ENCODE measurements at regions not wholly inside any gene's neighbourhood (a gene's known extent, or its start where the extent isn't known, plus 50 kb on each side); places are given as distances from the start of the nearest gene placed in this dataset.

DNA sequence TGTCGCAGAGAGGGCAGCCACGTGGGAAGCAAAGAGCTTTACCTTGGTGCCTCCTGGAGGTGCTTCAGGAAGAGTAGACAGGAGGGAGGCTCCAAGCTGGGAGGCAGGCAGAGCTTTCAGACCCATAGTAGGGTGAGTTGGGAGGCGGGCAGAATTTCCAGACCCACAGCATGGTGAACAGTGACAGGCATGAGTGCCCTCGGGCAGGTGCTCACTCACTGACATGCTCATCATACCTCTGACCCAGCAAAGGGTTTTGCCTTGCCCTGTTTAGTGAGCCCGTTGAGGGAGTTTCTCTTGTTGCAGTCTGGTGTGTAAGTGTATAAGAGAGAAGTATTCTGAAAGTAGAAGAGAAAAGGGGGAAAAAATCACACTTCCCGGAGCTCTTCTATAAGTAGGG lies 86.4 kb upstream of the NTM start:
- no peak overlapping the region for H3K4me3 ChIP-seq
- no peaks in the 10 kb centered on the region for H3K9me3 ChIP-seq (ENCODE audit: low read depth)
- H3K27ac ChIP-seq = no peak overlapping the region
- no peaks in the 10 kb centered on the region for H4K20me1 ChIP-seq (ENCODE audit: insufficient read depth, poor library complexity, severe bottlenecking)
- no peaks in the 10 kb centered on the region for H3K4me1 ChIP-seq (ENCODE audit: insufficient read depth)
- DNase-seq (ENCODE audit: low spot score) = no peak
- no peak for TF ChIP-seq EZH2phosphoT487 (IDR thresholded peaks at IDR 0.05; ENCODE audit: low read depth, severe bottlenecking, unreplicated experiment)
- TF ChIP-seq EZH2 (IDR thresholded peaks at IDR 0.05; ENCODE audit: borderline replicate concordance) = no peak
- TF ChIP-seq, protein P1, sequence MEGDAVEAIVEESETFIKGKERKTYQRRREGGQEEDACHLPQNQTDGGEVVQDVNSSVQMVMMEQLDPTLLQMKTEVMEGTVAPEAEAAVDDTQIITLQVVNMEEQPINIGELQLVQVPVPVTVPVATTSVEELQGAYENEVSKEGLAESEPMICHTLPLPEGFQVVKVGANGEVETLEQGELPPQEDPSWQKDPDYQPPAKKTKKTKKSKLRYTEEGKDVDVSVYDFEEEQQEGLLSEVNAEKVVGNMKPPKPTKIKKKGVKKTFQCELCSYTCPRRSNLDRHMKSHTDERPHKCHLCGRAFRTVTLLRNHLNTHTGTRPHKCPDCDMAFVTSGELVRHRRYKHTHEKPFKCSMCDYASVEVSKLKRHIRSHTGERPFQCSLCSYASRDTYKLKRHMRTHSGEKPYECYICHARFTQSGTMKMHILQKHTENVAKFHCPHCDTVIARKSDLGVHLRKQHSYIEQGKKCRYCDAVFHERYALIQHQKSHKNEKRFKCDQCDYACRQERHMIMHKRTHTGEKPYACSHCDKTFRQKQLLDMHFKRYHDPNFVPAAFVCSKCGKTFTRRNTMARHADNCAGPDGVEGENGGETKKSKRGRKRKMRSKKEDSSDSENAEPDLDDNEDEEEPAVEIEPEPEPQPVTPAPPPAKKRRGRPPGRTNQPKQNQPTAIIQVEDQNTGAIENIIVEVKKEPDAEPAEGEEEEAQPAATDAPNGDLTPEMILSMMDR (IDR thresholded peaks at IDR 0.05; ENCODE audit: poor library complexity) = no peak
- no peaks in the 10 kb centered on the region for H3K27me3 ChIP-seq
- H3K9me2 ChIP-seq (replicated peaks; ENCODE audit: insufficient read depth) = no peaks in the 10 kb centered on the region
- H3K36me3 ChIP-seq (replicated peaks; ENCODE audit: insufficient read depth, low read depth) = no peaks in the 10 kb centered on the region
- H2AFZ ChIP-seq = no peak overlapping the region
- WGBS (ENCODE audit: low lambda C conversion rate, missing lambda C conversion rate) = 72% methylated on average over 6 of the region's 6 CpGs
- H3K79me2 ChIP-seq = no peaks in the 10 kb centered on the region
- H3K4me2 ChIP-seq = no peak overlapping the region

DNA sequence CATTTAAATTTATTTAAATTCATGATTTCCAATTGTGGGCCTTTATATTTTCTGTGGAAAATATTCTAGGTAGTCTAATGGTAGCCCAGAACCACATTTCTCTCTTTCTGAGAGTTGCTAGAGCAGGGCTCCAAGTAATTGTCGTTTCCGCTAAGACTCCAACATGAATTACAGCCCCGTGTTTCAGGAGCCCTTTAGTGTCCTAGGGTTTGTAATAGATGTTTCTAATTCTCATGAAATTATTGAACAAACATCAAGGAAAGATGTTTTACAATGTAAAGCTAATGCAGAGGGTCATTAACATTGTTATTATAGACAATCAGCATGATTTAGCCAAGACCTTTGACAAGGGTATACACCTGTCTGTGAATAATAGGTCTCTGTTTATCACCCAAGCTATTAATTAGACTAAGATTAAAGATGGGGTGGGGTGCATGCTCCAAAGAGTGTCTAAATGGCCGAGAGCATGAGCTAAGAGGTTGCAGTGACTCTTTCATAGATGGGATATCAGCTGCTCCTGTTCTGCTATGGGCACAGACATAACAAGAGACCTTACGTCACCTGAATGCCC lies 81.8 kb upstream of the NTM start:
- no peak for TF ChIP-seq EZH2 (IDR thresholded peaks at IDR 0.05; ENCODE audit: borderline replicate concordance)
- TF ChIP-seq, protein P1 (IDR thresholded peaks at IDR 0.05; ENCODE audit: poor library complexity) = no peak
- TF ChIP-seq EZH2phosphoT487 (IDR thresholded peaks at IDR 0.05; ENCODE audit: low read depth, severe bottlenecking, unreplicated experiment) = no peak
- no peaks in the 10 kb centered on the region for H4K20me1 ChIP-seq (ENCODE audit: insufficient read depth, poor library complexity, severe bottlenecking)
- peaks cover 22% of the 10 kb centered on the region for H3K27me3 ChIP-seq
- WGBS (ENCODE audit: low lambda C conversion rate, missing lambda C conversion rate) = 84% methylated on average over 5 of the region's 5 CpGs
- no peaks in the 10 kb centered on the region for H3K9me2 ChIP-seq (replicated peaks; ENCODE audit: insufficient read depth)
- no peak overlapping the region for H2AFZ ChIP-seq
- H3K36me3 ChIP-seq (replicated peaks; ENCODE audit: insufficient read depth, low read depth) = no peaks in the 10 kb centered on the region
- no peaks in the 10 kb centered on the region for H3K9me3 ChIP-seq (ENCODE audit: low read depth)
- no peak overlapping the region for H3K4me2 ChIP-seq
- H3K4me3 ChIP-seq = no peak overlapping the region
- H3K79me2 ChIP-seq = no peaks in the 10 kb centered on the region
- DNase-seq (ENCODE audit: low spot score) = no peak
- H3K27ac ChIP-seq = no peak overlapping the region
- no peaks in the 10 kb centered on the region for H3K4me1 ChIP-seq (ENCODE audit: insufficient read depth)

DNA sequence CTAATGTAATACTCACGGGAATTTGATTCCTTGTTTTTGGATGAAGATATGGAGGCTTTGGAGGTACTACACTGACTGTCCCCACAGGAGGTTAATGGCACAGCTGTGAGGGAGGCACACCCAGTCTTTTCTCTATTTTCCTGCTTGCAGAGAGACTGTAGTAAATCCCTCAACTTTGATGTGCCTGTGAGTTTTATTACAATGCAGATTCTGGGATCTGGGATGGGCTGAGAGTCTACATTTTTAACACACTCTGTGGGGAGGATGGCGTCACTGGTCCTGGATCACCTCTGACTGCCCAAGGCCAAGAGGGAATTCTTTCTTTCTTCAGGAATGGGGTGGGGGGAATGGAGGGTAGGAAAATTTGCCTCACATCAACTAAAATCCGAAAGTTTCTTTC lies 80.2 kb upstream of the NTM start:
- Histone ChIP-seq H3K9me3 (ENCODE audit: low read depth) (no peaks in the 10 kb centered on the region), H4K20me1 (ENCODE audit: insufficient read depth, poor library complexity, severe bottlenecking) (no peaks in the 10 kb centered on the region), H3K27ac (no peak overlapping the region), H3K4me2 (no peak overlapping the region), H3K36me3 (replicated peaks; ENCODE audit: insufficient read depth, low read depth) (no peaks in the 10 kb centered on the region), H3K9me2 (replicated peaks; ENCODE audit: insufficient read depth) (no peaks in the 10 kb centered on the region), H3K27me3 (peaks cover 22% of the 10 kb centered on the region), H2AFZ (no peak overlapping the region), H3K4me3 (no peak overlapping the region), H3K79me2 (no peaks in the 10 kb centered on the region), H3K4me1 (ENCODE audit: insufficient read depth) (no peaks in the 10 kb centered on the region)
- DNase-seq (ENCODE audit: low spot score) = no peak
- TF ChIP-seq EZH2phosphoT487 (IDR thresholded peaks at IDR 0.05; ENCODE audit: low read depth, severe bottlenecking, unreplicated experiment) (no peak), EZH2 (IDR thresholded peaks at IDR 0.05; ENCODE audit: borderline replicate concordance) (no peak)
- TF ChIP-seq, protein P1 (IDR thresholded peaks at IDR 0.05; ENCODE audit: poor library complexity) = no peak
- WGBS (ENCODE audit: low lambda C conversion rate, missing lambda C conversion rate) = 58% methylated on average over 3 of the region's 3 CpGs

DNA sequence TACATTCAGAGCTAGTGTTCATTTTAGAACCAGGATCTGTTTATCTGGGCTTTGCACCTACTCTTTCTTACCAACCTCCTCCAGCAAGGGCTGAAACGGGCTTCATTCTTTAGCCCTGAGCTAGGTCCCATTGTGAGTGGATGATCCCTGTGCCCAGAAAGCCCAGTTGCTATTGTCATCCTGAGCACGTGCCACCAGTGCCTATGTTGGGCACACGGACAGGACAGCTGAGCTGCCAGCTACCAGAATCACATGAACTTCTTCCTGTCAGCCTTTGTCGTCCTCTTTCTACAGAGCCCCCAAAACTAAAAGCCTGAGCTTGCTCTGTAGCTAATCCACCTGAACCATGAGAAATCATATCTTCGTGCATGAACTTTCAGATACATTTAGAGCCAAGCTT lies 74.4 kb upstream of the NTM start:
- no peak for TF ChIP-seq EZH2 (IDR thresholded peaks at IDR 0.05; ENCODE audit: borderline replicate concordance)
- TF ChIP-seq, protein P1 (IDR thresholded peaks at IDR 0.05; ENCODE audit: poor library complexity) = no peak
- no peak for TF ChIP-seq EZH2phosphoT487 (IDR thresholded peaks at IDR 0.05; ENCODE audit: low read depth, severe bottlenecking, unreplicated experiment)
- H3K36me3 ChIP-seq (replicated peaks; ENCODE audit: insufficient read depth, low read depth) = no peaks in the 10 kb centered on the region
- no peak overlapping the region for H3K4me3 ChIP-seq
- H3K27me3 ChIP-seq = peaks cover 15% of the 10 kb centered on the region
- H3K9me3 ChIP-seq (ENCODE audit: low read depth) = no peaks in the 10 kb centered on the region
- no peak overlapping the region for H3K27ac ChIP-seq
- H3K4me1 ChIP-seq (ENCODE audit: insufficient read depth) = no peaks in the 10 kb centered on the region
- no peaks in the 10 kb centered on the region for H4K20me1 ChIP-seq (ENCODE audit: insufficient read depth, poor library complexity, severe bottlenecking)
- H3K79me2 ChIP-seq = no peaks in the 10 kb centered on the region
- H3K4me2 ChIP-seq = no peak overlapping the region
- H3K9me2 ChIP-seq (replicated peaks; ENCODE audit: insufficient read depth) = no peaks in the 10 kb centered on the region
- no peak for DNase-seq (ENCODE audit: low spot score)
- WGBS (ENCODE audit: low lambda C conversion rate, missing lambda C conversion rate) = 89% methylated on average over 5 of the region's 5 CpGs
- H2AFZ ChIP-seq = no peak overlapping the region

Data from hepatocyte (in vitro differentiated cells).